NT2/D1 (cell line): ENCODE measurements at regions not wholly inside any gene's neighbourhood (a gene's known extent, or its start where the extent isn't known, plus 50 kb on each side); places are given as distances from the start of the nearest gene placed in this dataset.

Experiments used
- SUZ12 ChIP-seq: IDR thresholded peaks from 2 replicates; pipeline ENCODE4 v1.6.1; 2011; ENCODE audit not compliant: insufficient read length, insufficient read depth; ENCODE audit errors: extremely low read depth
- YY1 ChIP-seq: IDR thresholded peaks from 2 replicates; pipeline ENCODE4 v1.6.1; 2011; ENCODE audit not compliant: insufficient read length, insufficient read depth
- ZNF274 ChIP-seq: IDR thresholded peaks from 2 replicates; pipeline ENCODE4 v1.6.1; 2011; ENCODE audit warnings: mild to moderate bottlenecking, low read depth, low read length

- TF ChIP-seq SUZ12, result no peak
- TF ChIP-seq ZNF274, result no peak
- no peak for TF ChIP-seq YY1
Measured at GRCh38 chr3:165442061-165442460, 245.9 kb upstream of the SLITRK3 start.
